Sigmoid colon (tissue), 6 donors: ENCODE measurements at regions not wholly inside any gene's neighbourhood (a gene's known extent, or its start where the extent isn't known, plus 50 kb on each side); places are given as distances from the start of the nearest gene placed in this dataset.

Source experiments
- DNase-seq: peaks from one replicate; pipeline ENCODE4 v3.0.0-alpha.2; 2019
- H3K27ac ChIP-seq, 4 donors: fragments of 200-600 bp; sonication (generic); one replicate each; pipeline ENCODE4 v1.5.1; 2016 to 2019; ENCODE audit warnings: mild to moderate bottlenecking in 1 of 4
- H3K27me3 ChIP-seq, 3 donors: fragments of 200-600 bp; sonication (generic); one replicate each; pipeline ENCODE4 v1.5.1; 2019; ENCODE audit warnings: mild to moderate bottlenecking in 1 of 3
- H3K36me3 ChIP-seq, 4 donors: fragments of 200-600 bp; sonication (generic); one replicate each; pipeline ENCODE4 v1.5.1; 2016 to 2019
- H3K4me1 ChIP-seq, 4 donors: fragments of 200-600 bp; sonication (generic); one replicate each; pipeline ENCODE4 v1.5.1; 2017 to 2019
- H3K4me3 ChIP-seq, 4 donors: fragments of 200-600 bp; sonication (generic); one replicate each; pipeline ENCODE4 v1.5.1; 2017 to 2019; ENCODE audit warnings: mild to moderate bottlenecking in 2 of 4, moderate library complexity in 1 of 4
- H3K9me3 ChIP-seq, 4 donors: fragments of 200-600 bp in 3 of 4; sonication (generic) in 3 of 4; one replicate each; pipeline versions ENCODE4 v1.5.1 to v1.6.1; 2013 to 2019
- EP300 ChIP-seq, 4 donors: sonication (generic); formaldehyde crosslinking; IDR thresholded peaks; one replicate each; pipeline ENCODE4 v1.6.1; 2017; ENCODE audit warnings: antibody characterized with exemption in 4 of 4
- POLR2A ChIP-seq, 2 donors: fragments of 450-650 bp; IDR thresholded peaks; one replicate each; pipeline ENCODE4 v1.6.1; 2016; ENCODE audit warnings: antibody characterized with exemption in 2 of 2, mild to moderate bottlenecking in 2 of 2, moderate library complexity in 2 of 2
- POLR2AphosphoS5 ChIP-seq, 4 donors: sonication (generic); formaldehyde crosslinking; IDR thresholded peaks; one replicate each; pipeline ENCODE4 v1.6.1; 2017; ENCODE audit warnings: antibody characterized with exemption in 4 of 4
- WGBS, 2 donors: extraction: QIAGEN DNeasy Blood & Tissue Kit; methylation state at CpG; one replicate each; pipeline ENCODE4 v1.1.7; 2013; 5-methylcytosine and 5-hydroxymethylcytosine counted together
- intact Hi-C: fragments of 100-400 bp; cut with DNase I; formaldehyde crosslinking; loops from one replicate; pipeline ENCODE4 v1.15.1; 2023
- TF ChIP-seq, protein P1 (sequence below), 4 experiments: fragments of 450-650 bp in 3 of 4; fragments of 200-600 bp in 1 of 4; IDR thresholded peaks; one replicate each; pipeline ENCODE4 v1.5.1; 2016 to 2019; ENCODE audit warnings: antibody characterized with exemption in 4 of 4, mild to moderate bottlenecking in 3 of 4, moderate library complexity in 2 of 4
- donor health status: healthy with polysubstance abuse.
- donor health status: healthy.

DNA sequence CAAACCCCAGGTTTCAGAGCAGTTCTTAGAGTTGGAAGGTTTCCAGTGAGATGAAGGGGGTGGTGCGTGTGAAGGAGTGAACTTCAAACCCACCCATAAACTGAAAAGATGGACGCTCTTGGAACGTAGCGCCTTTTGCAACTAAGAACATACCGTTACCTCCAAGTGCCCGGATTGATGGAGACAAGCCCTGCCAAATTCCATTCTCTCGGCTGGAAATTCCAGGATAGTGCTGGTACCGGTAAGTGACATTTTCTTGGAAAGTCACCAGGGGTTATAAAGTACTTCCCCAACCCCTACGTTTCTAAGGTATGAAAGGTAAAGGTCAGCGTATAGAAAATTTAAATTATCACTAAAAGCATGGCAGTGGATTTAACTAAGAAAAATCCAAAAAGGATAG lies 91.6 kb upstream of the CLDN14 start:
- Histone ChIP-seq H3K4me3 (no peak overlapping the region), H3K27me3 (peaks cover 0 to 20% (median 8%) of the 10 kb centered on the region in 3 donors), H3K4me1 (no peaks in the 10 kb centered on the region), H3K36me3 (no peaks in the 10 kb centered on the region), H3K27ac (no peak overlapping the region), H3K9me3 (peaks cover 0 to 2% (median 0%) of the 10 kb centered on the region in 4 donors)
- no peak for DNase-seq
- TF ChIP-seq POLR2A (IDR thresholded peaks at IDR 0.05), result no peak
- TF ChIP-seq, protein P1, sequence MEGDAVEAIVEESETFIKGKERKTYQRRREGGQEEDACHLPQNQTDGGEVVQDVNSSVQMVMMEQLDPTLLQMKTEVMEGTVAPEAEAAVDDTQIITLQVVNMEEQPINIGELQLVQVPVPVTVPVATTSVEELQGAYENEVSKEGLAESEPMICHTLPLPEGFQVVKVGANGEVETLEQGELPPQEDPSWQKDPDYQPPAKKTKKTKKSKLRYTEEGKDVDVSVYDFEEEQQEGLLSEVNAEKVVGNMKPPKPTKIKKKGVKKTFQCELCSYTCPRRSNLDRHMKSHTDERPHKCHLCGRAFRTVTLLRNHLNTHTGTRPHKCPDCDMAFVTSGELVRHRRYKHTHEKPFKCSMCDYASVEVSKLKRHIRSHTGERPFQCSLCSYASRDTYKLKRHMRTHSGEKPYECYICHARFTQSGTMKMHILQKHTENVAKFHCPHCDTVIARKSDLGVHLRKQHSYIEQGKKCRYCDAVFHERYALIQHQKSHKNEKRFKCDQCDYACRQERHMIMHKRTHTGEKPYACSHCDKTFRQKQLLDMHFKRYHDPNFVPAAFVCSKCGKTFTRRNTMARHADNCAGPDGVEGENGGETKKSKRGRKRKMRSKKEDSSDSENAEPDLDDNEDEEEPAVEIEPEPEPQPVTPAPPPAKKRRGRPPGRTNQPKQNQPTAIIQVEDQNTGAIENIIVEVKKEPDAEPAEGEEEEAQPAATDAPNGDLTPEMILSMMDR (IDR thresholded peaks at IDR 0.05), result no peak
- no peak for TF ChIP-seq POLR2AphosphoS5 (IDR thresholded peaks at IDR 0.05)
- TF ChIP-seq EP300 (IDR thresholded peaks at IDR 0.05), result no peak
- 36 to 66% methylated on average over 10 of the region's 10 CpGs for whole genome bisulfite sequencing, 2 donors
- intact Hi-C loops, result no loop called here

DNA sequence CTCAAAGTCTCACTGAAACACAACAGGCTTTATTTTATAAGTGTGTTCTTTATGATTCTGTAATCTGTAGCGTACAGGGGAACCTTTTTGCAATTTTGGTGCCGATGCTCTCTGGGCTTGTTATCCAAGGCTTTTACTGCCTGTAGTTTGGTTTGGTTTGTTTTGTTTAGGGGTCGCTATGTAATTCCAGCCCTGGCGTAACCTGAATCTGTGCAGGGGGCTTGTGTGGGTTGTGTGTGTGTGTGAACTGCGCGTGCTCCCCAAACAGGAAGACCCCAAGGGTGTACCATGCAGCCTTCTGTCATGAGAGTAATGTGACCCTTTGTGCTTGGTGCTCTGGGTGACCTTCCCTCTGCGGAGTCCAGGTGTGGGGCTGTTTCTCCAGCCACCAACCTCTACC lies 92.1 kb upstream of the CLDN14 start:
- Histone ChIP-seq H3K9me3 (peaks cover 0 to 2% (median 0%) of the 10 kb centered on the region in 4 donors), H3K27me3 (peaks cover 0 to 17% (median 8%) of the 10 kb centered on the region in 3 donors), H3K36me3 (no peaks in the 10 kb centered on the region), H3K27ac (no peak overlapping the region), H3K4me1 (no peaks in the 10 kb centered on the region), H3K4me3 (no peak overlapping the region)
- TF ChIP-seq POLR2A (IDR thresholded peaks at IDR 0.05) (no peak), POLR2AphosphoS5 (IDR thresholded peaks at IDR 0.05) (no peak), EP300 (IDR thresholded peaks at IDR 0.05) (no peak)
- TF ChIP-seq, protein P1 (IDR thresholded peaks at IDR 0.05), result no peak
- WGBS, 2 donors, result 60 to 64% methylated on average over 7 of the region's 7 CpGs
- intact Hi-C loops, result no loop called here
- no peak for DNase-seq

DNA sequence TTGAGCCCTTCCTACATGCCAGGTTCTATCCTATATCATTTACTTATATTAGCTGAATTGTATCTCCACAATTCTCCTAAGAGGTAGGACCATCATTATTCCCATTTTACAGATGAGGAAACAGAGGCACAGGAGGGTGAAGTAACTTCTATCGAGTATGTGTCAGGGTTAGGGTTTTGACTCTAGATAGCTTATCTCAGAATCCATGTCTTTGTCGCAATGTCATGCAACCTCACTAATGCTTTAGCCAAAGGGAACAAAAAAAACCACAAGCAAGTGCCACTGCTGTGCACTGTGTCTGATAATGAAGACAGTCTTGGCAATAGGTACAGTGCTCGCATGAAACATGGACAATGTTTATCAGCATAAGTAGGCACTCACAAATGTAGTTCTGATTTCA lies 95.4 kb upstream of the CLDN14 start:
- no peak for DNase-seq
- peaks cover 0 to 2% (median 0%) of the 10 kb centered on the region in 4 donors for H3K9me3 ChIP-seq
- no peaks in the 10 kb centered on the region for H3K4me1 ChIP-seq
- H3K27me3 ChIP-seq, result peaks cover 0 to 4% (median 0%) of the 10 kb centered on the region in 3 donors
- no peak overlapping the region for H3K4me3 ChIP-seq
- TF ChIP-seq POLR2AphosphoS5 (IDR thresholded peaks at IDR 0.05), result no peak
- no peak for TF ChIP-seq POLR2A (IDR thresholded peaks at IDR 0.05)
- TF ChIP-seq, protein P1 (IDR thresholded peaks at IDR 0.05), result no peak
- H3K36me3 ChIP-seq, result no peaks in the 10 kb centered on the region
- intact Hi-C loops, result no loop called here
- WGBS, 2 donors, result 78 to 79% methylated on average over 3 of the region's 3 CpGs
- no peak overlapping the region for H3K27ac ChIP-seq

DNA sequence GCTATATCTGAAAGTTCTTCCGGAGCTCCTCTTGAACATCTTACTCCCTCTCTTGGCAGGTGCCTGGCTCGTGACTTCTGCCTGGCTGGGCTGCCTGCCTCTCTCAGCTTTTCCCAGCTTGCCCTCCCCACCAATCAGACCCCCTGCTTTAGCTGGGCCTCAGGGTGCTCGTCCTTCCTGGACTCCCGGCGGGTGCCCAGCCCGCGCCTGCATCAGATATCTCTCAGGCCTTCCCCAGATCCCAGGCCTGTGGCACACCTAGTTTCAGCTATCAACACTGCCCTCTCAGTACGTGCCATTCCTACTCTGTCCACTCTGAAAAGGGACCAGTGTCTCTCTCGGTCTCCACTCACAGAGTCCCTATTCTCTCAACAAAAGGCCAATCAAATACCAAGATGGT lies 96.5 kb upstream of the CLDN14 start:
- Histone ChIP-seq H3K27ac (no peak overlapping the region), H3K4me3 (no peak overlapping the region), H3K9me3 (peaks cover 0 to 2% (median 0%) of the 10 kb centered on the region in 4 donors), H3K36me3 (no peaks in the 10 kb centered on the region), H3K27me3 (peaks cover 0 to 4% (median 4%) of the 10 kb centered on the region in 3 donors), H3K4me1 (no peaks in the 10 kb centered on the region)
- DNase-seq, result no peak
- WGBS, 2 donors, result 87 to 88% methylated on average over 9 of the region's 9 CpGs
- intact Hi-C loops, result no loop called here
- TF ChIP-seq POLR2AphosphoS5 (IDR thresholded peaks at IDR 0.05), result no peak
- TF ChIP-seq EP300 (IDR thresholded peaks at IDR 0.05), result no peak
- no peak for TF ChIP-seq POLR2A (IDR thresholded peaks at IDR 0.05)

DNA sequence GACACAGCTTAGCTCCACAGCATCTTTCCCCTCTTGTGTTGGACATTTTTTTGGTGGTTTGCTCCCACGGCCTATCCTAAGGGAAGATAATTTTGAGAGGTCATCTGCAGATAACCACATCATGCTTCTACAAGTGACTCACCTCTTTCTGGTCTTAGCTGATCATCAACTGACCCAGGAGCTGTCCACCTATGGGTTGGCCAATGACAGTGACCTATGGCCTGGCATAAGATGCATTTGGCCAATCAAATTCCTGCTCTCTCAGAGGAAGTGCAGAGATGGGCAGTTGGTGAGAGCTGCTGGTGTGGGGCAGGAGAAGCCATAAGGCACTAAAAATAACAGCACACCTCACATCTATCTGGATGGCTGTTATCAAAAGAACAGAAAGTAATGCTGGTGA lies 100.0 kb upstream of the CLDN14 start:
- H3K27ac ChIP-seq, result no peak overlapping the region
- no peaks in the 10 kb centered on the region for H3K4me1 ChIP-seq
- no peaks in the 10 kb centered on the region for H3K9me3 ChIP-seq
- no peak for DNase-seq
- no peak for TF ChIP-seq POLR2AphosphoS5 (IDR thresholded peaks at IDR 0.05)
- no peak for TF ChIP-seq EP300 (IDR thresholded peaks at IDR 0.05)
- TF ChIP-seq, protein P1 (IDR thresholded peaks at IDR 0.05), result no peak
- TF ChIP-seq POLR2A (IDR thresholded peaks at IDR 0.05), result no peak
- intact Hi-C loops, result no loop called here
- H3K36me3 ChIP-seq, result no peaks in the 10 kb centered on the region
- WGBS, 2 donors, result 77 to 90% methylated on average over 1 of the region's 1 CpG
- H3K27me3 ChIP-seq, result peaks cover 0 to 4% (median 0%) of the 10 kb centered on the region in 3 donors
- no peak overlapping the region for H3K4me3 ChIP-seq
